ENCODE measurements at regions not wholly inside any gene's neighbourhood (a gene's known extent, or its start where the extent isn't known, plus 50 kb on each side); places are given as distances from the start of the nearest gene placed in this dataset.

DNA sequence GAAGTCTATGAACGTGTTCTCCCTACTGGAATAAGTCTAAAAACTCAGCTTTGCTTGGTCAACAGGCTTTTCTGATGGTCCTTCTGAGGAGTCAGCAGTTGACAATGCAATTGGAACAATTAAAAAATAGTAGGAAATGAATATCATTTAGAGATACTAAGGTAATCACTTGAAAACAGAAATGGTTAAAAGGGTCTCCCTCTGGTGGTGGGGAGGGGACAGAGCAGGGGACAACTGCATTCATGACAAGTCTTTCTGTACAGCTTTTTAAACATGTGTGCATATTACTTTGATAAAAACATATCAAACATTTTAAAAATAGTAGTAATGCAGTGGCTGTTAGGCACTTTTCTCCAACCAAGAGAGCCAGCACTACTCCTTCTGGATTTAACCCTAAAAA is 119.9 kb upstream of the FHIT start:
- TF ChIP-seq, protein P1, sequence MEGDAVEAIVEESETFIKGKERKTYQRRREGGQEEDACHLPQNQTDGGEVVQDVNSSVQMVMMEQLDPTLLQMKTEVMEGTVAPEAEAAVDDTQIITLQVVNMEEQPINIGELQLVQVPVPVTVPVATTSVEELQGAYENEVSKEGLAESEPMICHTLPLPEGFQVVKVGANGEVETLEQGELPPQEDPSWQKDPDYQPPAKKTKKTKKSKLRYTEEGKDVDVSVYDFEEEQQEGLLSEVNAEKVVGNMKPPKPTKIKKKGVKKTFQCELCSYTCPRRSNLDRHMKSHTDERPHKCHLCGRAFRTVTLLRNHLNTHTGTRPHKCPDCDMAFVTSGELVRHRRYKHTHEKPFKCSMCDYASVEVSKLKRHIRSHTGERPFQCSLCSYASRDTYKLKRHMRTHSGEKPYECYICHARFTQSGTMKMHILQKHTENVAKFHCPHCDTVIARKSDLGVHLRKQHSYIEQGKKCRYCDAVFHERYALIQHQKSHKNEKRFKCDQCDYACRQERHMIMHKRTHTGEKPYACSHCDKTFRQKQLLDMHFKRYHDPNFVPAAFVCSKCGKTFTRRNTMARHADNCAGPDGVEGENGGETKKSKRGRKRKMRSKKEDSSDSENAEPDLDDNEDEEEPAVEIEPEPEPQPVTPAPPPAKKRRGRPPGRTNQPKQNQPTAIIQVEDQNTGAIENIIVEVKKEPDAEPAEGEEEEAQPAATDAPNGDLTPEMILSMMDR (IDR thresholded peaks at IDR 0.05) = peak in 10 of 12 donors; percentile 32 to 65 (median 50)
- no peak for TF ChIP-seq POLR2A (IDR thresholded peaks at IDR 0.05)
